ENCODE measurements at regions not wholly inside any gene's neighbourhood (a gene's known extent, or its start where the extent isn't known, plus 50 kb on each side); places are given as distances from the start of the nearest gene placed in this dataset.

DNA sequence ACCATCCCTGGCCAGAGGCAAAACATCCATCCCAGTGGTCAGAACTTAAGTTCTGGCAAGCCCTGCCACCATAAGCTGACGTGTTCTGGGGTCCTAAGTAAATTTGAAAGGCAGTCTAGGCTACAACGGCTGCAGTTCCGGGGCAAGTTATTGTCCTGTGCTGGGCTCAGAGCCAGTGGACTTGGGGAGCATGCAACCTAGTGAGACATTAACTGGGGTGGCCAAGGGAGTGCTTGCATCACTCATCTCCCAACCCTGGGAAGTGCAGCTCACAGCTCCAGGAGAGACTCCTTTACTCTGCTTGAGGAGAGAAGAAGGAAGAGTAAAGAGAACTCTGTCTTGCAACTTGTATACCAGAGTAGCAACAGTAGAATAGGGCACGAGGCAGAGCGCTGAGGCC, 425.4 kb upstream of the PITX2 start:
- H3K27ac ChIP-seq = no peak overlapping the region
- H3K4me1 ChIP-seq = no peaks in the 10 kb centered on the region
- no peak for DNase-seq
- intact Hi-C loops (cut with DNase I; ENCODE audit: low total_unique reads) = no loop called here
- no peaks in the 10 kb centered on the region for H3K9me3 ChIP-seq
- in situ Hi-C loops (cut with MboI; ENCODE audit: low sequenced_read_pairs in 4 of 4) = no loop called here
- no peaks in the 10 kb centered on the region for H3K27me3 ChIP-seq
- ATAC-seq = no peak
- no peak for TF ChIP-seq POLR2A (IDR thresholded peaks at IDR 0.05)
- TF ChIP-seq, protein P1, sequence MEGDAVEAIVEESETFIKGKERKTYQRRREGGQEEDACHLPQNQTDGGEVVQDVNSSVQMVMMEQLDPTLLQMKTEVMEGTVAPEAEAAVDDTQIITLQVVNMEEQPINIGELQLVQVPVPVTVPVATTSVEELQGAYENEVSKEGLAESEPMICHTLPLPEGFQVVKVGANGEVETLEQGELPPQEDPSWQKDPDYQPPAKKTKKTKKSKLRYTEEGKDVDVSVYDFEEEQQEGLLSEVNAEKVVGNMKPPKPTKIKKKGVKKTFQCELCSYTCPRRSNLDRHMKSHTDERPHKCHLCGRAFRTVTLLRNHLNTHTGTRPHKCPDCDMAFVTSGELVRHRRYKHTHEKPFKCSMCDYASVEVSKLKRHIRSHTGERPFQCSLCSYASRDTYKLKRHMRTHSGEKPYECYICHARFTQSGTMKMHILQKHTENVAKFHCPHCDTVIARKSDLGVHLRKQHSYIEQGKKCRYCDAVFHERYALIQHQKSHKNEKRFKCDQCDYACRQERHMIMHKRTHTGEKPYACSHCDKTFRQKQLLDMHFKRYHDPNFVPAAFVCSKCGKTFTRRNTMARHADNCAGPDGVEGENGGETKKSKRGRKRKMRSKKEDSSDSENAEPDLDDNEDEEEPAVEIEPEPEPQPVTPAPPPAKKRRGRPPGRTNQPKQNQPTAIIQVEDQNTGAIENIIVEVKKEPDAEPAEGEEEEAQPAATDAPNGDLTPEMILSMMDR (IDR thresholded peaks at IDR 0.05 in 4 of 5, conservative IDR thresholded peaks at IDR 0.05 in 1 of 5) = no peak
- no peaks in the 10 kb centered on the region for H3K36me3 ChIP-seq
- H3K4me3 ChIP-seq = no peak overlapping the region

- H3K4me1 ChIP-seq = no peaks in the 10 kb centered on the region
Observed at GRCh38 chr4:111064342-111064993, 441.6 kb upstream of the PITX2 start.

DNA sequence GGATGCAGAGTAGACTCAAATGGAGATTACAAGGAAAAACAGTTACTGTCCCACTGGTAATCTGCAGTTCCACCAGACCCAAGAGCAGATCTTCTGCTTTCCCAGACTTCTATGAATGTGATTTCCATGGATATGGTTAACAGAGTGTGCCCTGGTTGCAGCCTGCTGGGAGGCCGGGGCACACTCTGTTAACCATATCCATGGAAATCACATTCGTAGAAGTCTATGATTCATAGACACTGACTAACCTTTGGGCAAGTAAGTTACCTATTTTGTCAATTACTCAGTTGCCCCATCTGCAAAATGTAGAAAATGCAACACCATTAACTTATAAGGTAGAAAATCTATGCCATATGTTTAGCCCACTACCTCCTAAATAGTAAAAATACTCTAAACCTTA, 443.1 kb upstream of the PITX2 start:
- no peak for DNase-seq
- no peak for TF ChIP-seq POLR2A (IDR thresholded peaks at IDR 0.05)
- TF ChIP-seq, protein P1 (IDR thresholded peaks at IDR 0.05 in 4 of 5, conservative IDR thresholded peaks at IDR 0.05 in 1 of 5) = no peak
- no peaks in the 10 kb centered on the region for H3K27me3 ChIP-seq
- ATAC-seq = no peak
- H3K27ac ChIP-seq = no peak overlapping the region
- no peaks in the 10 kb centered on the region for H3K36me3 ChIP-seq
- intact Hi-C loops (cut with DNase I; ENCODE audit: low total_unique reads) = no loop called here
- no peak overlapping the region for H3K4me3 ChIP-seq
- H3K4me1 ChIP-seq = no peaks in the 10 kb centered on the region
- in situ Hi-C loops (cut with MboI; ENCODE audit: low sequenced_read_pairs in 4 of 4) = no loop called here
- no peaks in the 10 kb centered on the region for H3K9me3 ChIP-seq

More at GRCh38 chr4:111064342-111064993, 441.6 kb upstream of the PITX2 start:
- TF ChIP-seq, protein P1 (IDR thresholded peaks at IDR 0.05 in 4 of 5, conservative IDR thresholded peaks at IDR 0.05 in 1 of 5) = no peak
- ATAC-seq (no peak), DNase-seq (no peak)
- Histone ChIP-seq H3K9me3 (no peaks in the 10 kb centered on the region), H3K27me3 (no peaks in the 10 kb centered on the region), H3K27ac (no peak overlapping the region), H3K4me3 (no peak overlapping the region), H3K36me3 (no peaks in the 10 kb centered on the region)
- intact Hi-C loops (cut with DNase I; ENCODE audit: low total_unique reads) = no loop called here
- in situ Hi-C loops (cut with MboI; ENCODE audit: low sequenced_read_pairs in 4 of 4) = no loop called here

- no peaks in the 10 kb centered on the region for H3K36me3 ChIP-seq
- no peaks in the 10 kb centered on the region for H3K27me3 ChIP-seq
- H3K9me3 ChIP-seq = no peaks in the 10 kb centered on the region
- TF ChIP-seq POLR2A (IDR thresholded peaks at IDR 0.05) = no peak
- TF ChIP-seq, protein P1 (IDR thresholded peaks at IDR 0.05 in 4 of 5, conservative IDR thresholded peaks at IDR 0.05 in 1 of 5) = no peak
- ATAC-seq (no peak), DNase-seq (no peak)
- H3K4me3 ChIP-seq = no peak overlapping the region
- H3K4me1 ChIP-seq = no peaks in the 10 kb centered on the region
- intact Hi-C loops (cut with DNase I; ENCODE audit: low total_unique reads) = no loop called here
- in situ Hi-C loops (cut with MboI; ENCODE audit: low sequenced_read_pairs in 4 of 4) = no loop called here
- no peak overlapping the region for H3K27ac ChIP-seq
Observed at GRCh38 chr4:111066447-111066846, 443.6 kb upstream of the PITX2 start.

GRCh38 chr4:111066887-111067286, 444.0 kb upstream of the PITX2 start:
- H3K4me3 ChIP-seq = no peak overlapping the region
- intact Hi-C loops (cut with DNase I; ENCODE audit: low total_unique reads) (no loop called here), in situ Hi-C loops (cut with MboI; ENCODE audit: low sequenced_read_pairs in 4 of 4) (no loop called here)
- H3K36me3 ChIP-seq = no peaks in the 10 kb centered on the region
- TF ChIP-seq POLR2A (IDR thresholded peaks at IDR 0.05) = no peak
- no peaks in the 10 kb centered on the region for H3K4me1 ChIP-seq
- H3K9me3 ChIP-seq = no peaks in the 10 kb centered on the region
- DNase-seq (no peak), ATAC-seq (no peak)
- H3K27me3 ChIP-seq = no peaks in the 10 kb centered on the region
- H3K27ac ChIP-seq = no peak overlapping the region
